ENCODE measurements at regions not wholly inside any gene's neighbourhood (a gene's known extent, or its start where the extent isn't known, plus 50 kb on each side); places are given as distances from the start of the nearest gene placed in this dataset.

DNA sequence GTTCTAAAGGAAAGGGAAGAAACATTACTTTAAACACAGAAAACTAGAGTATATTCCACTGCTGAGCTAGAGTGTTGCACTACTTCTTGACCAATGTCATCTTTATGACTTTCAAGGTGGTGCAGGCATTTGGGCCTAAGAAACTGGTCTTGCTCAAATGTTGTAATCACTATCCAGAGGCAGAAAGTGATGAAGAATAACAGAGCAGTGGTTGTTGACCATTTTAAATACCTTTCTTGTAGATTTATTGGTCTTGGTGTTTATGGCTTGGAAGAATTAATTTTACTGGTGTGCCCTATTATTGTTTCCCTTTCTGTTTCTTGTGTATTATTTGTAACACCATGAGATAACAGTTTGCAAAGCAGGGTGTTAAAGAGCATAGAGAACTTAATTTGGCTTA is 56.9 kb upstream of the SCN7A start:
- TF ChIP-seq SPI1 (IDR thresholded peaks at IDR 0.05; ENCODE audit: borderline replicate concordance, low read depth), result no peak
- no peak for TF ChIP-seq GABPA (IDR thresholded peaks at IDR 0.05; ENCODE audit: low read depth)
- no peak for TF ChIP-seq POLR2AphosphoS5 (IDR thresholded peaks at IDR 0.05; ENCODE audit: low read depth)
- TF ChIP-seq, protein P1, sequence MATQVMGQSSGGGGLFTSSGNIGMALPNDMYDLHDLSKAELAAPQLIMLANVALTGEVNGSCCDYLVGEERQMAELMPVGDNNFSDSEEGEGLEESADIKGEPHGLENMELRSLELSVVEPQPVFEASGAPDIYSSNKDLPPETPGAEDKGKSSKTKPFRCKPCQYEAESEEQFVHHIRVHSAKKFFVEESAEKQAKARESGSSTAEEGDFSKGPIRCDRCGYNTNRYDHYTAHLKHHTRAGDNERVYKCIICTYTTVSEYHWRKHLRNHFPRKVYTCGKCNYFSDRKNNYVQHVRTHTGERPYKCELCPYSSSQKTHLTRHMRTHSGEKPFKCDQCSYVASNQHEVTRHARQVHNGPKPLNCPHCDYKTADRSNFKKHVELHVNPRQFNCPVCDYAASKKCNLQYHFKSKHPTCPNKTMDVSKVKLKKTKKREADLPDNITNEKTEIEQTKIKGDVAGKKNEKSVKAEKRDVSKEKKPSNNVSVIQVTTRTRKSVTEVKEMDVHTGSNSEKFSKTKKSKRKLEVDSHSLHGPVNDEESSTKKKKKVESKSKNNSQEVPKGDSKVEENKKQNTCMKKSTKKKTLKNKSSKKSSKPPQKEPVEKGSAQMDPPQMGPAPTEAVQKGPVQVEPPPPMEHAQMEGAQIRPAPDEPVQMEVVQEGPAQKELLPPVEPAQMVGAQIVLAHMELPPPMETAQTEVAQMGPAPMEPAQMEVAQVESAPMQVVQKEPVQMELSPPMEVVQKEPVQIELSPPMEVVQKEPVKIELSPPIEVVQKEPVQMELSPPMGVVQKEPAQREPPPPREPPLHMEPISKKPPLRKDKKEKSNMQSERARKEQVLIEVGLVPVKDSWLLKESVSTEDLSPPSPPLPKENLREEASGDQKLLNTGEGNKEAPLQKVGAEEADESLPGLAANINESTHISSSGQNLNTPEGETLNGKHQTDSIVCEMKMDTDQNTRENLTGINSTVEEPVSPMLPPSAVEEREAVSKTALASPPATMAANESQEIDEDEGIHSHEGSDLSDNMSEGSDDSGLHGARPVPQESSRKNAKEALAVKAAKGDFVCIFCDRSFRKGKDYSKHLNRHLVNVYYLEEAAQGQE (IDR thresholded peaks at IDR 0.05; ENCODE audit: insufficient replicate concordance, low read depth), result no peak
- TF ChIP-seq, protein P2, sequence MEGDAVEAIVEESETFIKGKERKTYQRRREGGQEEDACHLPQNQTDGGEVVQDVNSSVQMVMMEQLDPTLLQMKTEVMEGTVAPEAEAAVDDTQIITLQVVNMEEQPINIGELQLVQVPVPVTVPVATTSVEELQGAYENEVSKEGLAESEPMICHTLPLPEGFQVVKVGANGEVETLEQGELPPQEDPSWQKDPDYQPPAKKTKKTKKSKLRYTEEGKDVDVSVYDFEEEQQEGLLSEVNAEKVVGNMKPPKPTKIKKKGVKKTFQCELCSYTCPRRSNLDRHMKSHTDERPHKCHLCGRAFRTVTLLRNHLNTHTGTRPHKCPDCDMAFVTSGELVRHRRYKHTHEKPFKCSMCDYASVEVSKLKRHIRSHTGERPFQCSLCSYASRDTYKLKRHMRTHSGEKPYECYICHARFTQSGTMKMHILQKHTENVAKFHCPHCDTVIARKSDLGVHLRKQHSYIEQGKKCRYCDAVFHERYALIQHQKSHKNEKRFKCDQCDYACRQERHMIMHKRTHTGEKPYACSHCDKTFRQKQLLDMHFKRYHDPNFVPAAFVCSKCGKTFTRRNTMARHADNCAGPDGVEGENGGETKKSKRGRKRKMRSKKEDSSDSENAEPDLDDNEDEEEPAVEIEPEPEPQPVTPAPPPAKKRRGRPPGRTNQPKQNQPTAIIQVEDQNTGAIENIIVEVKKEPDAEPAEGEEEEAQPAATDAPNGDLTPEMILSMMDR (IDR thresholded peaks at IDR 0.05; ENCODE audit: insufficient read depth, low read length), result no peak
- no peak for DNase-seq (ENCODE audit: low read depth in 1 of 2, low spot score in 1 of 2)
- H3K4me3 ChIP-seq (replicated peaks; ENCODE audit: insufficient read depth, low read length), result no peak overlapping the region
- H3K27ac ChIP-seq (replicated peaks), result no peak overlapping the region
- no peaks in the 10 kb centered on the region for H3K27me3 ChIP-seq (ENCODE audit: insufficient read depth, poor library complexity, severe bottlenecking)

DNA sequence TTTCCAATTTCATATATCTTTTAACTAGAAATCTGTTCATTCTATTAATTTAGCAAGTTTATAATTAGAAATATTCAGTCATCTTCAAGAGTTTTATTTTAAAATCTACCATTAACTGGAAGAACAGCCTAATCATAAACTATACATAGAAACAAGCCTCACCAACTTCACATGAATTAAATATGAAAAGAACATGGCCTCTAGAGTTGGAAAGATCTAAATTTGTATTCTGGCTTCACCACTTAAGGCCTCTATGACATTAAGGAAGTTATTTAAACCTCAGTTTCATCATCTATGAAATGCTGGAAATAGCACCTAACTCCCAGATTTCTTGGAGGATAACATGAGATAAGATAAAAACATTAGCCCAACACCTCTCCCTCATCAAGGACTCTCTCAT is 51.4 kb upstream of the SCN7A start:
- Histone ChIP-seq H3K4me3 (replicated peaks; ENCODE audit: insufficient read depth, low read length) (no peak overlapping the region), H3K27me3 (ENCODE audit: insufficient read depth, poor library complexity, severe bottlenecking) (no peaks in the 10 kb centered on the region), H3K27ac (replicated peaks) (no peak overlapping the region)
- TF ChIP-seq, protein P1 (IDR thresholded peaks at IDR 0.05; ENCODE audit: insufficient replicate concordance, low read depth), result no peak
- TF ChIP-seq, protein P2 (IDR thresholded peaks at IDR 0.05; ENCODE audit: insufficient read depth, low read length), result no peak
- no peak for DNase-seq (ENCODE audit: low read depth in 1 of 2, low spot score in 1 of 2)

Measured in HL-60 (cell line).